PC-3 (cell line): ENCODE measurements at regions not wholly inside any gene's neighbourhood (a gene's known extent, or its start where the extent isn't known, plus 50 kb on each side); places are given as distances from the start of the nearest gene placed in this dataset.

Experiments used
- CTCF ChIP-seq: fragments of 300-600 bp; sonication (generic); conservative IDR thresholded peaks from 2 replicates; pipeline ENCODE4 v1.5.1; 2017; ENCODE audit warnings: antibody characterized with exemption, low read depth, mild to moderate bottlenecking, low read length
- EZH2 ChIP-seq: fragments of 300-600 bp; sonication (generic); IDR thresholded peaks from one replicate; pipeline ENCODE4 v1.6.1; 2017; ENCODE audit warnings: antibody characterized with exemption, mild to moderate bottlenecking, low read length; ENCODE audit not compliant: unreplicated experiment
- EZH2phosphoT487 ChIP-seq: fragments of 300-600 bp; sonication (generic); IDR thresholded peaks from 2 replicates; pipeline ENCODE4 v1.6.1; 2018; ENCODE audit warnings: mild to moderate bottlenecking, antibody characterized with exemption, low read length, borderline replicate concordance

GRCh38 chr15:70378126-70379031 is 280.7 kb upstream of the TLE3 start:
- TF ChIP-seq CTCF = no peak
- TF ChIP-seq EZH2 = no peak
- no peak for TF ChIP-seq EZH2phosphoT487
